ENCODE measurements at regions not wholly inside any gene's neighbourhood (a gene's known extent, or its start where the extent isn't known, plus 50 kb on each side); places are given as distances from the start of the nearest gene placed in this dataset.

DNA sequence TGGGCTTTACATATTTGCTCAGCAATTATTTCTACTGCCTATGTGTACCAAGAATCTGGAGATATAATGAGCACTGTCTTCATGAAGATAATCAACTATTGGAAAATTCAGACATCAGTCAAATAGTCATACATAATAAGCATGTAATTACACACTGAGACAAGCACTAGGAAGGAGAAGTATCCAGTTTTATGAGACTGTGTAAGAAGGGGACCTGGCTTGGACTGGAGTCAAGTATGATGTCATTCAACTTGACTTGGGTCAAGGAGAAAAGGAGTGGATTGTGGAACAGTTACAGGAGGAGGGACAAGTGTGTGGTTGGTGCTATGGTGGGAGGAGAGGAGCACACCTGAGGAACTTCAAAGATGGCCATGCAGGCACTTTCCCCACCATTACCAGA lies 419.8 kb upstream of the TRIB2 start:
- TF ChIP-seq CTCF (IDR thresholded peaks at IDR 0.05) (no peak), POLR2A (IDR thresholded peaks at IDR 0.05; ENCODE audit: low read length) (no peak), RNF2 (IDR thresholded peaks at IDR 0.05; ENCODE audit: borderline replicate concordance, low read depth) (no peak), SMC3 (IDR thresholded peaks at IDR 0.05) (no peak), JUN (IDR thresholded peaks at IDR 0.05) (no peak), BHLHE40 (IDR thresholded peaks at IDR 0.05; ENCODE audit: low read depth, low read length) (no peak), GATA3 (IDR thresholded peaks at IDR 0.05; ENCODE audit: borderline replicate concordance) (no peak), CHD2 (IDR thresholded peaks at IDR 0.05; ENCODE audit: low read length, partially characterized antibody) (no peak), EP300 (IDR thresholded peaks at IDR 0.05) (no peak)

Data from A549 (cell line).